ENCODE measurements at regions not wholly inside any gene's neighbourhood (a gene's known extent, or its start where the extent isn't known, plus 50 kb on each side); places are given as distances from the start of the nearest gene placed in this dataset.

DNA sequence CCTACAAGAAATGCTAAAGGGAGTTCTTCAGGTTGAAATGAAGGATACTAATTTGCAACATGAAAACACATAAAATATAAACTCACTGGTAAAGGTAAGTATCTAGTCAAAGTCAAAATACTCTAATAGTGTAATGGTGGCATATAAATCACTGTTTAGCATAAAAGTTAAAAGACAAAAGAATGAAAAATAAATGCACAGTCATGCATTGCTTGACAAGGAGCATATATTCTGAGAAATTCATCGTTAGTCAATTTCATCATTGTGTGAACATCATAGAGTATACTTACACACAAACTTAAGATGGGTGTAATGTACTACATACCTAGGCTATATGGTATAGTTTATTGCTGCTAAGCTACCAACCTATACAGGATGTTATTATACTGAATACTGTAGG is 194.4 kb upstream of the PDE5A start:
- no peak for DNase-seq

DNA sequence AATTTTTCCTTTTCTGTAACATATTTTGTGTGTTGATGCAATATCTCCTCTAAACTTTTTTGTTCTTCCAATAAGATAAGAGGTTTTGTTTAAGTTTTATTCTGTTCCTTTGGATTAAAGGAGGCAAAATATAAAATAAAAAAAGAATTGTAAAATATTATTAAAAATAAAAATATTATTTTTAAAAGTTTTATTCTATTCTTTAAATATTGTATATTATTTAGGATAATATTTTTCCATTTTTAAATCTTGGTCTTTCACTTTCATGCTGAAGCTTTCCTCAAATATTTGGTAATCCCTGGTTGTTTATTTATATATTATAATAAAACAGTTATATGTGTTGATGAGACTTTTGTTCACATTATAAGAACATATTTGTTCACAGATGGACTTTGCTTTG is 187.9 kb upstream of the PDE5A start:
- DNase-seq, result no peak

DNA sequence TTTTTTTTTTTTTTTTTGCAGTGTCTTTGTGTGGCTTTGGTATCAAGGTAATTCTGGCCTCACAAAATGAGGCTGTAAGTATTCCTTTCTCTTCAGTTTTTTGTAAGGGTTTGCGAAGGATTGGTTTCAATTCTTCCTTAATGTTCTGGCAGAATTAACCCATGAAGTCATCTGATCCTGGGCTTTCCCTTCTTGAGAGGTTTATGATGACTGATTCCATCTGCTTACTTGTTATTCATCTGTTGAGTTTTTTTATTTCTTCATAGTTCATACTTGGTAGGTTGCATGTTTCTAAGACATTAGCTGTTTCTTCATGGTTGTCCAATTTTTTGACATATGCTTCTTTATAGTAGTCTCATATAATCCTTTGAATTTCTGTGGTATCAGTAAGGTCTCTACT is 181.4 kb upstream of the PDE5A start:
- no peak for DNase-seq

DNA sequence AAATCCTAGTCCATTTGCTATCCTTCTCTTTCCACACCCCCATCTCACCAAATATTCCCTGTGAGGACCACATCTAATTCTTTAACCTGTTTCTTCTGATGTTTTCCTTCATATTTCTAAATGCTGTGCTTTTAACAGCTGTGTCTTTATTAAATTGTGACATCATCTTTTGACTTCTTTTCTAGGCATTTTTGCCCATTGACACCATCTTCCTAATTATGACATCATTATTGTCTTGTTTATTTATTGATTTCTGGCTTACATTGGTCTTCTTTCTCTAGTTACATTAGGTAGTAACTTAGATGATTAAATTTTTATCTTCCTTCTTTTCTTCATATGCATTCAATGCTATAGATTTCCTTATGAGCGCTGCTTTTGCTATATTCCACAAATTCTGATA is 175.8 kb upstream of the PDE5A start:
- no peak for DNase-seq

DNA sequence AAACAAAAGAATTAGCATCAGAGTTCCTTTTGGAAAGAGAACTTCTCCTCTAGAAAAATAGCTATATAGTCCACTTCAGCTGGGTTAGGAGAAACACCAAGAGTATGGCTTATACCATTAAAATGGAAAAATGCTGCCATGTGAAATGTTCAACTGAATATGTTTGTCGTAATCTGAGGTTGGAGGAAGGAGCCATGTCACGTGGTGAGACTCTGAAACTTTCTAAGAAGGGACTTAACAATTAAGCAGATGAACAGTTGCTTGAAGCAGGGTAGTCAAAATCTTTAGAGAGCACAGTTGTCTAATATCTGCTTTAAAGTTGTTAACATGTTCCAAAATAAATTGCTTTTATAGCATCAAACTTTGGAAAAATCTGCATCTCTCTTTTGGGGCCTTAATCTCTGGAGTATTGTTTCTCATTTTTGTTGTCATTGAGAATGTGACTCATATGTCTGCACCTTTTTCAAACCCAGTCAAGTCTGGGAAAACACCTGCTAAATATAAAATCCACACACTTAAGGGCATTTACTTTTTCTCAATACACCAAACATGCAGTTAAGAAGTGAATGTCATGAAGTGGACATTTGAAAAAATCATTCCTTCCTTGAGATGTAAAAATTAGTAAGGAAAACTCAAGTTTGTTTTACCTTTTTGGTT is 168.8 kb upstream of the PDE5A start:
- no peak for DNase-seq

DNA sequence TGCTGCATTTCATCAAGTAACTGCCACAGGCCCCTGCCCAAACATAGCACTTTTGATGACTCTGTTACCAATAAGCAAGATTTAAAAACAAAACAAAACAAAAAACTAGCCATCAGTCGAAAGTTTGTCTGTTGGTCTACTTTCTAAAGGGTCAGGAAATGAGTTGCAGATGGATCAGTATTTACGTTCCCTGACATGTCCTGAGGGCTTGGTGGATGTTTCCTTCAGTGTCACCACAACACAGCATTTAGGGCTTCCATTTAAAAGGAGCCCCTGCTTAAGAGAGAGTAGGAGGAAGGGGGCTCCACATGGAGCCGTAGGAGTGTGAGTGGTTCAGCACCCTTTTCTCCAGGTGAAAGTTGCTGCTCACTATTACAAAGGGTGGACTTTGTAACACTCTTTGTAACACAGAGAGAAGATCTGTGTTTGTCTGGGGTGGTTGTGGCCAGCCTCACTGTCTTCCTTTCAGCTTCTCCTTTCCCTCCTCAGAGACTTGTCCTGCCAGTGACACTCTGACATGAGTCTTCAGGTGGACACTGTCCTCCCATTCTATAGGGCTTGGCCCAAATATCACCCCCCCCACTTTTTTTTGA is 167.5 kb upstream of the PDE5A start:
- no peak for DNase-seq

DNA sequence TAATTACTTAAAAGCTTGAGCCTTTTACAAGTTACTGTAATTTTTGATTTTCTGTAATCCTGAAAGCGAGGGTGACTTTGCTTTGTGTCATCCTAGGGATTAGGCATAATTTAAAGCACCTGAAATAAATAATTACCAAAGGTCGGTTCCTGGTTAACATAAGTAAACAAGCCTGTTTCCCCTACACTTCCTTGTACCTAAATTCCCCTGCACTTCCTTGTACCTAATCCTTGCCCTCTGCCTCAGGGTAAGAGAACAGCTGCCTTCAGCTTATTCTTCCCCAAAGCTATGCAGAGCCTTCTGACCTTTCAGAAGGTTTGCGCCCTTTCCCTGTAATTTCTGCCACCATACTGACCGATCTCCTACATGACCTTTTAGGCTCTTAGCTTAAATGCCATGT is 166.1 kb upstream of the PDE5A start:
- DNase-seq, result no peak

DNA sequence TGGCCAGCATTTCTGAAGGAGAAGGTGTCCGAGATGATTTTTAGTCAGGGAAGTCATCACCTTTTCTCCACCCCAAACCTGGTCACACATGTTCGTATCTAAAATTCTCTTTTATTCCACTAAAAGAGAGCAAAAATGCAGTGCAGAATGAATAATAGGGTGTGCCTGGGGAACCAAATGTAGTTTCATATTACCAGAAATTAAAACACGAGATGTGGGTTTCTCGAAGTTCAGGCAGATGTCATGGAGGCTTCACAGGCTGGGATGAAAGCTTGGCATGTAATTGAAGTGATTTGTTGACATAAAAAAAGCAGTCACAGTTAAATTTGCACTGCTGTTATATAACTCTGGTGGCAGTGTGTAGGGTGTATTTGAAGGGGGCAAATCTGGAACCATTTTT is 165.5 kb upstream of the PDE5A start:
- DNase-seq, result no peak

DNA sequence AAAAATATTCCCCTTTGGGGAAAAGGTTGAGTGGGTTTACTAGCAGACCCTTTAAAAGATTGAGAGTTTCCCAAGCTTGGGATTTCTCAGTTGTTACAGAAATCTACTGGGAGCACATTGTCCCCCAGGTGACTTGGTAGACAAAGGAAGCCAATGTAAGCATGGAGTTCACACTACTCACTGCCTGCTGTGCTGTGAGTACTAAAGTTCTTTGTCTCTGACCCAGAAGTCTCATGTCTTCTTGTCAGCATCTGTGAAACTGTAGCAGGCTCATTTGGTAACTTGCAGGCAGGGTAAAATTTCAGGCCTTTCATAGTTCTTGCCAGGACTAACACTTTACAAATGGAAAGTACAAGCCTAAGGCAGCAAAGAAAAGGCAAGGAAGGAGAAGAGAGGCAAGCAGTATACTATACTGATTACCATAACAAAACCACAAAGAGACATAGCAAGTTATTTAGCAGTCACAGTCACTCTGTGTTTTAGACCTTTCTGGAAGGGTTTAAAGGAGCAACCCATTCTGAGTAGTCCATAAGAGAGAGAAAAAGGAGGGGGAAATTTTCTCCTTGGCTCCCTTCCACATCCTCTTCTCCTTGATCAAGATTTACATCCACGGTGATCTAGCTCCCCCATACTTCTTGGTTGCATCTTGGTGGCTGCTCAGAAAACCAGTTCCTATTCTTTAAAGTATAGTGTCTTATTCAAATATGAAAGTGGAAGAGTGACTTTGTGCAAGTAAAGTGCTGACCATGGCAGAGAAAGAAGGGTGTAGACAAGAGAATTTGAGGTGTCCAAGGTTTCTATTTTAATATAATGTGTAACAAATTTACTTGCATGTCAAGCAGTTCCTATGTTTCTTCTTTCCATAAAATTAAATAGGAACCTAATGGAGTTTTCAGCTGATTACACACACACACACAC is 160.0 kb upstream of the PDE5A start:
- DNase-seq, result no peak

DNA sequence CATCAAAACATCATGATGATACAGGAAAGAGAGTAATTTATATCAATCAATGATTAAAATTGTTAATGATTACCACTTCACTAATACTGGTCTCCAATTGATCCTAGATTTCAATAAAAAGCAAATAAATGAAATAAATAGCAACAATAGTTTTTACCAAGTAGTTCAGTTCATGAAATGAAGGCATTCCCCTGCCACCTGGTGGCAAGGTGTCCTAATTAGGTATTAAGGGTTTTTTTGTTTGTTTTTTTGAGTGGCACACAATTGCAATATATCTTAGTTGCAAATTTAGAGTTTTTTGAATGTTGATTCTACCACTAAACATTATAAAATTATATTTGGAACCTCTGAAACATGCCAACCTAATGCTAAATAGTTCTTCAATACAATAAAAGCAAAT is 157.4 kb upstream of the PDE5A start:
- no peak for DNase-seq

DNA sequence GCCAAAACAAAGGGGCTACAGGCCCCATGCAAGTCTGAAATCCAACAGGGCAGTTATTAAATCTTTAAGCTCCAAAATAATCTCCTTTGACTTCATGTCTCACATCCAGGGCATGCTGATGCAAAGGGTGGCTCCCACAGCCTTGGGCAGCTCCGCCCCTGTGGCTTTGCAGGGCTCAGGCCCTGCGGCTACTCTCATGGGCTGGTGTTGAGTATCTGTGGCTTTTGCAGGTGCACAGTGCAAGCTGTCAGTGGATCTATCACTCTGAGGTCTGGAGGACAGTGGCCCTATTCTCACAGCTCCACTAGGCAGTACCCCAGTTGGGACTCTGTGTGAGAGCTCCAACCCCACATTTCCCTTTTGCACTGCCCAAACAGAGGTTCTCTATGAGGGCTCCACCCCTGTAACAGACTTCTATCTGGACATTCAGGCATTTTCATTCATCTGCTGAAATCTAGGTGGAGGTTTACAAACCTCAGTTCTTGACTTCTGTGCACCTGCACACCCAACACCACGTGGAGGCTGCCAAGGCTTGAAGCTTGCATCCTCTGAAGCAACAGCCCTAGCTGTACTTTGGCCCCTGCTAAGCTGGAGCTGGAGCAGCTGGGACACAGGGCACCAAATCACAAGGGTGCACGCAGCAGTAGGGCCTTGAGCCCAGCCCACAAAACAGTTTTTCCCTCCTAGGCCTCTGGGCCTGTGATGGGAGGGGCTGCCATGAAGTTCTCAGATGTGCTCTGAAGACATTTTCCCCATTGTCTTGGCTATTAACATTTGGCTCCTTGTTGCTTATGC is 154.8 kb upstream of the PDE5A start:
- no peak for DNase-seq

DNA sequence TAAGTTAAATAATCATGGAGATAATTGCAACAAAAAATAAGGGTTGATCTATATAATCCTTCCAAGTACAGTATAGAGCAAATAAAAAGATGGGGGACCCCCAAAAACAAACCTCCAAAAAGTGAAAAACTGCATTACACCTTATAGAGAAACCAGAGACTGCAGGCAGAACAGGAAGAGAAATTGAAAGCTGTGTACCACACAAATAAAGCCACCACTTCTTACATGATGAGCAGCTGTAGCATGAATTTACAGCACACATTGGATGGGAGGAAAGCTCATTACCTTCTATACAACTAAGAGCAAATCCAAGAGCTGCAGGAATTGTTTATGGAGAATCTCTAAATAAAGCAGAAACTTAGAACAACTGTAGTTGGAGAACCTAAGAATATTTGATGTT is 152.4 kb upstream of the PDE5A start:
- DNase-seq, result no peak

DNA sequence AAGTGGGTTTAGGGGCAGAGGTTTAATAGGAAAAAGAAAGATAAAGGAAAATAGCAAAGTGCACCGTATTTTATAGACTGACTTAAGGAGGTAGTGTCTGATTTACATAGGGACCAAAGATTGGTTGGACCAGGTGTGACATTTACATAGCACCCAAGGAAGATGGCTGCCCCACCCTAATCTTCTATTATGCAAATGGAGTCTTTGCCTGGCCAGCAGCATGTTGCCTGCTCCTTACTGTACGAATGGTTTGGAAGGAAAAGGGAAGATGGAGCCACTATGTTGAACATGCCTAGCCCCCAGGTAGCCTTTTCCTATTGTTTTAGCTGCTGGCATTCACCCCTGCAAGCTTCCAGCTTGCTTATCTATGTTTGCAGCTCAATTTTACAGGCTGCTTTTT is 146.2 kb upstream of the PDE5A start:
- DNase-seq, result no peak

DNA sequence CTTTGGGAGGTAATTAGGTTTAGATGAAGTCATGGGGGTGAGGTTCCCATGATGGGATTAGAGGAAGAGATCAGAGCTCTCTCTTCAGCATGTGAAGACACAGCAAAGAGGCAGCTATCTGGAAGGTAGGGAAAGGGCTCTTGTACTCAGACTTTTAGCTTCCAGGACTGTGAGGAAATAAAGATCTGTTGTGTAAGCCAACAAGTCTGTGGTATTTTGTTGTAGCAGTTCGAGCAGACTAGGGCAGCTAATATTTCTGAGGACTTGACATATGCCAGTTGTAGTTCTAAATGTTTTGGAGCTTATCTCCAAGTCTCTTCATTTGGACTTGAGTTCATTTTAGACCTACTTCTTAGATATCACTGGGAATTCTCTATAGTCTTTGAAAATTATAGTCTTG is 137.3 kb upstream of the PDE5A start:
- DNase-seq, result no peak

DNA sequence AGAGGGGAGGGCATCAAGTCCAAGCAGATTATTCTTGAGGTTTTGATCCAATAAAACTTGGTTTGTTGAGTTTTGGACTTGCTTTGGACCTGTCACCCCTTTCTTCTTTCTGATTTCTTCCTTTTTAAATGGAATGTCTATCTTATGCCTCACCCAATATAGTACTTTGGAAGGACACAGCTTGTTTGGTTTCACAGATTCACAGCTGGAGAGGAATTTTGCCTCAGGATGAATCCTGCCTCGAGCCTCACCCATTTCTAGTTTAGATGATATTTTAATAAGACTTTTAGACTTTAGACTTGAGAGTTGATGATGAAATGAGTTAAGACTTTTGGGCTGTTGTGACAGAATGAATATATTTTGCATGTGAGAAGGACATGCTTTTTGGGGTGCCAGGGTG is 136.9 kb upstream of the PDE5A start:
- DNase-seq, result no peak

DNA sequence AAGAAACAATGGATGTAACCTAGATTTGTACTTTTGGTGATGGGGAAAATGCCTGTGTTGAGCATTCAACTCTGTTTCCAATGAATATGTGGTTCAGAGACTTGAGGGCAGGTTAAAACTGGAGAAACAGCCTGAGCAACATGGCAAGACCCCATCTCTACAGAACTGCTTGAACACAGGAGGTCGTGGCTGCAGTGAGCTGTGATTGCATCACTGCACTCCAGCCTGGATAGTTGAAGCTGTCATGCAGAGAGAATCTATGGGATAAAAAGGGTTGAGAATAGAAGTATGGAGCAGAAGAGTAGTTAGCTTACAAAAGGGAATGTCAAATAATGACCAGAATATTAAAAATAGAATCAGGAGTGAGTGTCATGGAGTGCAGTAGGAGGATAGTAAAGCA is 134.8 kb upstream of the PDE5A start:
- no peak for DNase-seq

DNA sequence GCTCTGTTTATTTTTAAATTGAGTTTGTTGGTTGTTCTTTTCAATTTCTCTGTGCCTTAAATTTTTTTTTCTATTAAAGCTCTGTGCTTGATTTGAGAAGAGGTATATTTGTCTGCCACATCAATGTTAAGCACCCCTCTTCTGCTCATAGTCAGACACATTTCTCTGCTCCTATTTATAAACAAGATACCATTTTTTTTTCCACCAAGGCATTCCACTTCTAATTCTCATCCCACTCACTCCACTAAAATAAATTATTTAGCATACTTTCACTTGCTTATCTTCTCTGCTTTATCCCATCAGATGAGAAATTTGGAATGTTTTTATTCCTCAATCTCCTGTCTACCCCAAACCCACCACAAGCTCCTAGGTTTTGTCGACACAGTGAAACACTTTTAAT is 127.0 kb upstream of the PDE5A start:
- no peak for DNase-seq

DNA sequence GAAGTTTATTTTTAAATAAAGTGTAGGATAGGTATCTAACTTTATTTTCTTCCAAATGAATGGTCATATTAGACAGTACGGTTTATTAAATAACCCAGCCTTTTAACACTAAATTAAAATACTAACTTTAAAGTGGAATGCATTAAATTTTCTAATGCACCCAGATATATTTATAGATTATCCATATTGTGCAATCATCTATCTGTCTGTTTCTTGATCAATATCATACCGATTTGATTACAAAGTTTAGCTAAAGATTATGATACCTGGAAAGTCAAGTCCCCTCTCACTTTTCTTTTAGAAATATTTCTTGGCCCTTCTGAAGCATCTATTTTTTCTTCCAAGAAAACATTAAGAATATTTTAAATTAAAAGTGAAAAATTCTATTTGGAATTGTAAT is 124.3 kb upstream of the PDE5A start:
- no peak for DNase-seq

DNA sequence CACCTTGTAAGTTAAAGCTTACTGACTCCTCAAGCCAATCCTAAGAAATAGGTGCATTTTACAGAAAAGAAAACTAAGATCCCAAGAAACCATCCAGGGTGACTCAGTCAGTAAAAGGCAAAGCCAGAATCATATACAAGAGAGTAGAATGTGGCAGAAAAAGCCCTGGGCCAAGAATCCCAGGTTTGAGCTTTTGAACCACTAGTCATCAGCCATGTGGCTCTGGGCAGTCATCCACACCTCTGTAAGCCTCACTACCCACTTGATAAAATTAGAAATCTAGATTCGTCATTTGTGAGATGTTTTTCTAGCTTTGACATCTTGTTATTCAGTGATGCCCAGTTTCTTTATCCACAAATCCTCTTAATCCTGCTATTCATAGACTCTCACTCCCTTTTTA is 122.2 kb upstream of the PDE5A start:
- no peak for DNase-seq

DNA sequence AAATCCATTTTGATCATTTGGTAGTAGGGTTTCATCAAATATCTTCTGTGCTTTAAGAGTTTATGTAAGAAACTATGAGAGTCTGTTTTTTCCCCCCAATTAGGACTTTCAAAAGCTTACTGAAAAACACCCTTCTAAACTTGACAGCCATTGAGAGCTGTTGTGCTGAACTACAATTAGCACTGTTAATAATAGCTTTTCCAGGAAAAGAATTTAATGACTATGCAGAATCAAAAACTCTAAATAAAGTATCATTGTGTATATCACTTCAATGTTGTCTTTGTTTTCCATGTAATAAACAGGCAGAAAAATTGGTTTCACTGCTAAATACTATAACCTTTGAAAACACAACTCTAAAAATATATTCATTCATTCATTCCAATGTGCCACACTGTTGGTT is 121.4 kb upstream of the PDE5A start:
- no peak for DNase-seq

DNA sequence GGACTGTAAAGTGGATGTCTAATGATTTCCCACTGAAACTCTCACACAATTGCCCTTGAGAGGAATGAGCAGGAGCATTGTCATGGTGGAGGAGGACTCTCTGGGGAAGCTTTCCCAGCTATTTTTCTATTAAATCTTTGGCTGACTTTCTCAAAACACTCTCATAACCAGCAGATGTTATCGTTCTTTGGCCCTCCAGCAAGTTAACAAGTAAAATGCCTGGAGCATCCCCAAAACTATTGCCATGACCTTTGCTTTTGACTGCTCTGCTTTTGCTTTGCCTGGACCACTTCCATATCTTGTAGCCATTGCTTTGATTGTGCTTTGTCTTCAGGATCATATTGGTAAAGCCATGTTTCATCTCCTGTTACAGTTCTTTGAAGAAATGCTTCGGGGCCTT is 120.2 kb upstream of the PDE5A start:
- DNase-seq, result no peak

DNA sequence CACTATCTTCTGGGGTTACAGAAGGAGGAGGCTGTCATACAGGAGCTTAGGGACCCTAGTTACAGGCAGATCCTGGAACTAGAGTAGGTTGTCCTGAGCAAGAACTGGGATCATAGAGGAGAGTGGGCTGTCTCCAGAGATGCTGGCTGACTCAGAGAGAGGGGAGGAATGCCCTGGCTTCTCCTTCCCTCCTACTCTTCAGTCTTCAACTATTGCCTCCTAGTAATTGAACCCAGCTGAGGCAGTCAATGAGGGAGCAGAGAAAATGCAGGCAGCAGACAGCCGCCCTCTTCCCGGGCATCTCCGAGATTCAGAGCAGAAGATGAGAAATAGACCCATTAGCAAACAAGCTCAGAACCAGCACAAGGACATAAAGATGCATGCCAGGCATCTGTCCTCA is 118.3 kb upstream of the PDE5A start:
- no peak for DNase-seq

DNA sequence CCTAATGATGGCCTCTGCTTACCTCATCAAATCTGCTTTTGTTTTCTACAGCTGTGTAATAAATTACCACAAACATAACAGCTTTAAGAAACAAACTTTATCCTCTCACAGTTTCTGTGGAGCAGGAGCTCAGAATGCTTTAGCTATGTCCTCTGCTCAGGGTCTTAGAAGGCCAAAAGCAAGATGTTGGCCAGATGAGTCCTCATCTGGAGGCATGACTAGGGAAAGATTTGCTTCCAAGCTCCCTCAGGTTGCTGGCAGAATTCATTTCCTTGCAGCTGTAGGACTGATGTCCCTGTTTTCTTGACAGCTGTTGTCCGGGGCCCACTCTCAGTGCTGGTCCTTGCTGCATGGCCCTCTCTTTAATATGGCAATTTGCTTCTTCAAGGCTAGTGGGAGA is 116.7 kb upstream of the PDE5A start:
- no peak for DNase-seq

DNA sequence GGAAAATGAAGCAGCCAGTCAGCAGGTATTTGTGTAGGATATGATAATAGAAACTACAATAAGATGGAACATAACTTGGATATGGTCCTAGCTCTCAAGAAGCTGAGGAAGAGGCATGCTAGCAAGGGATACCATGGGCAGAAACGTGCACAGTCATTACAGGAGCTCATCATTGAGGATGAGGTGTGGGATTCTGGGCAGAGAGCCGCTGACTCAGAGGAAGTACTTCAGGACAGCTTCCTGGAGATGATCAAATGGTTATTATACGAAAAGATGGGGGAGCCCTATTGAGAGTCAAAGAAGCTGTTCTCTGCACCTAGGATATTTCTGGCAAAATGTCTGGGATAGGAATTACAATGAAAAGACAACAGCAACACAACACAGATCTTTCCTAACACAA is 116.0 kb upstream of the PDE5A start:
- no peak for DNase-seq

Measured in SHP77 treated with DMSO at 0.1 percent for 48 hours (cell line).